ENCODE measurements at regions not wholly inside any gene's neighbourhood (a gene's known extent, or its start where the extent isn't known, plus 50 kb on each side); places are given as distances from the start of the nearest gene placed in this dataset.

DNA sequence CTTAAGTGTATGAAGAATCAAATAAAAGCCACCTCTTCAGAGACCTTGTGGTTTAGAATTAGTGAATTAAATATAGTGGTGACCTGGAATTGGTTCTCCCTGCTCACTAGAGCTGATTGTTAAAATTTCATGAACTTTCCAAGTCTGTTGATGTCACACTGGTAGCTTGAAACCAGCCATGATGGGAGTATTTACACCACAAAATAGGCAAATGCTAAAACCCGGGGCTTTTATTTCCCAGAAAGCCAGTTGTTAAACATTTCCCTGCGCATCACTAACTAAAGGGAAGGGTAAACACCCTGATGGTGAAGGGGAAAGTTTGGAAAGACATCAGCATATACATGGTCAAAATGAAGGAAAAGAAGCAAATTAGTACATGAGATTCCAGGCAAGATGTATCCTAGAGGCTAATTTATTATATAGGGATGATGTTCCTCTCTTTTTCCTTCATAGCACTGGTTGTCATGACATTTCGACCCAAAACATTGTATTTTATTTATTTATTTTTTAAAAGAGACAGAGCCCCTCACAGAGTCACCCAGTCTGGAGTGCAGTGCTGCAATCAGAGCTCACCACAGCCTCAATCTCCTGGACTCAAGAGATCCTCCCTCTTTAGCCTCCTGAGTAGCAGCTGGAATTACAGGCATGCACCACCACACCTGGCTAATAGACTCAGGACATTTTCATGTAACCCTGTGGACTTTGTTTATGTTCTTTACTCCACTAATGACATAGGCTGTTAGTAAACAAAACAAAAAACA lies 123.2 kb downstream of the RIN2 start:
- Histone ChIP-seq H3K27me3 (ENCODE audit: control insufficient read depth, insufficient read depth, low read length) (no peaks in the 10 kb centered on the region), H3K4me1 (ENCODE audit: control insufficient read depth, insufficient read depth, low read length) (peaks cover 8% of the 10 kb centered on the region), H3K27ac (ENCODE audit: low read depth, low read length) (no peak overlapping the region), H3K36me3 (ENCODE audit: control insufficient read depth, insufficient read depth, low read length) (no peaks in the 10 kb centered on the region), H3K9ac (ENCODE audit: low read length) (no peak overlapping the region), H3K4me3 (ENCODE audit: low read length) (no peak overlapping the region)

DNA sequence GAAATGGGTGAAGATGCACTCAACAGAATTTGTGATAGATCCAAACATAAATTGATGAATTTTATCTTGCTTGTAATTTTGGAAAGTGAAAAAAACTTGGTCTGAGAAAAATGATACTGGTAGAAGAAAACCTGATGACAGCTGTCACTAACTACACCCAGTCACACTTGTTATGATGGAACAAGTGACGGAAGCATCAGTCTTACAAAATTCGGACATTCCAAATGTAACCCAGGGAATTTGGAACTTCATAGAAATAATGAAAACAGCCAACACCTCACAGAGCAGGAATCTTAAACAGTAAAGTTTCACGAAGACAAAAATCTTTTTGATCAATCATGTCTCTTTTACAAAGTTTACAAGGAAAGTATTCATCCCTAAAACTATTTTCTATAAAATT lies 123.9 kb downstream of the RIN2 start:
- no peak overlapping the region for H3K4me3 ChIP-seq (ENCODE audit: low read length)
- H3K4me1 ChIP-seq (ENCODE audit: control insufficient read depth, insufficient read depth, low read length): peaks cover 16% of the 10 kb centered on the region
- no peak overlapping the region for H3K9ac ChIP-seq (ENCODE audit: low read length)
- H3K27me3 ChIP-seq (ENCODE audit: control insufficient read depth, insufficient read depth, low read length): no peaks in the 10 kb centered on the region
- no peak overlapping the region for H3K27ac ChIP-seq (ENCODE audit: low read depth, low read length)
- no peaks in the 10 kb centered on the region for H3K36me3 ChIP-seq (ENCODE audit: control insufficient read depth, insufficient read depth, low read length)

DNA sequence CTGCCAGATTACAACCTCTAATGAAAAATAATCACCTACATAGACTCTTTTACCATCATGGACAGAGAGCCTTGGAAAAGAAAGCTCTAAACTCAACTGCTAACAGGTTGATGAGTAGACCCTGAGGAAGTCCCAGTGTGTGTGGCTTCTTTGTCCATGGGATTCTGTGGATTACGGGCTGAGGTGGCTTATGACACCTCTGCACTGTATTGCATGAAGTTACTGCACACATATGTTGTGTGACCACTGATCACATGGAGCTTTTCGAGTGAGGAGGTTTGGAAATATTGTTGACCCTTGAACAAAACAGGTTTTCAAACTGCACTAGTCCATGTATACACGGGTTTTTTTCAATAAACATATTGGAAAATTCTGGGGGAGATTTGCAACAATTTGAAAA lies 124.4 kb downstream of the RIN2 start:
- Histone ChIP-seq H3K36me3 (ENCODE audit: control insufficient read depth, insufficient read depth, low read length) (no peaks in the 10 kb centered on the region), H3K4me3 (ENCODE audit: low read length) (no peak overlapping the region), H3K9ac (ENCODE audit: low read length) (no peak overlapping the region), H3K27me3 (ENCODE audit: control insufficient read depth, insufficient read depth, low read length) (no peaks in the 10 kb centered on the region), H3K27ac (ENCODE audit: low read depth, low read length) (no peak overlapping the region), H3K4me1 (ENCODE audit: control insufficient read depth, insufficient read depth, low read length) (peaks cover 20% of the 10 kb centered on the region)

DNA sequence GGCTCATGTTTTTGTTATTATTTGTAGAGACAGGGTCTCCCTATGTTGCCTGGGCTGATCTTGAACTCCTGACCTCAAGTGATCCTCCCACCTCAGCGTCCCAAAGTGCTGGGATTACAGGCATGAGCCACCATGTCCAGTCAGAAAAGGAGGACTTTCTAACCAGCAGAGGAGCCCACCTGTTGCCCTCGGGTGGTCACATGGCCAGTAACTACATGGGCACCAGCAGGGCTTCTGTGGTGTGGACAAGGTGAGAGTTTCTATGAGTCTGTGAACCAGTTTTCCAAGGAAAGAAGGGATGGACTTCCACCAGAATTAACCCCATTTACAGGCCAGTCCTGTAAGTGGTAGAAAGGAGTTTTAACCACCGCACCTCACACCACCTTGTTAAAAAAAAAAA lies 125.4 kb downstream of the RIN2 start:
- Histone ChIP-seq H3K4me1 (ENCODE audit: control insufficient read depth, insufficient read depth, low read length) (peaks cover 31% of the 10 kb centered on the region), H3K4me3 (ENCODE audit: low read length) (no peak overlapping the region), H3K27ac (ENCODE audit: low read depth, low read length) (no peak overlapping the region)

DNA sequence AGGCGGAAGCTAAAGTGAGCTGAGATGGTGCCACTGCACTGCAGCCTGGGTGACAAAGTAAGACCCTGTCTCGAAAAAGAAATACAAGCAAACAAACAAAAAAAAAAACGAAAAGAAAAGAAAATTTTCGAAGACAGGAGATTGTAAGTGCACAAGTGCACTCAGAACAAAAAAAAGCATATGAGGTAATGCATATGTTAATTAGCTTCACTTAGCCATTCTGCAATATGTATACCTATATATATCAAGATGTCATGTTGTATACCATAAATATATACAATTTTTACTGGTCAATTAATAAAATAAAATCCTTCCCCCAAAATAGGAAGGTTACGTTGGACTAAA lies 127.5 kb downstream of the RIN2 start:
- Histone ChIP-seq H3K27me3 (ENCODE audit: control insufficient read depth, insufficient read depth, low read length) (no peaks in the 10 kb centered on the region), H3K27ac (ENCODE audit: low read depth, low read length) (peak overlapping the region; percentile 69), H3K4me3 (ENCODE audit: low read length) (peak overlapping the region; percentile 61), H3K4me1 (ENCODE audit: control insufficient read depth, insufficient read depth, low read length) (peaks cover 50% of the 10 kb centered on the region), H3K36me3 (ENCODE audit: control insufficient read depth, insufficient read depth, low read length) (no peaks in the 10 kb centered on the region), H3K9ac (ENCODE audit: low read length) (no peak overlapping the region)

More for the DNA sequence above, 125.4 kb downstream of the RIN2 start:
- no peaks in the 10 kb centered on the region for H3K36me3 ChIP-seq (ENCODE audit: control insufficient read depth, insufficient read depth, low read length)
- H3K9ac ChIP-seq (ENCODE audit: low read length): no peak overlapping the region
- no peaks in the 10 kb centered on the region for H3K27me3 ChIP-seq (ENCODE audit: control insufficient read depth, insufficient read depth, low read length)

DNA sequence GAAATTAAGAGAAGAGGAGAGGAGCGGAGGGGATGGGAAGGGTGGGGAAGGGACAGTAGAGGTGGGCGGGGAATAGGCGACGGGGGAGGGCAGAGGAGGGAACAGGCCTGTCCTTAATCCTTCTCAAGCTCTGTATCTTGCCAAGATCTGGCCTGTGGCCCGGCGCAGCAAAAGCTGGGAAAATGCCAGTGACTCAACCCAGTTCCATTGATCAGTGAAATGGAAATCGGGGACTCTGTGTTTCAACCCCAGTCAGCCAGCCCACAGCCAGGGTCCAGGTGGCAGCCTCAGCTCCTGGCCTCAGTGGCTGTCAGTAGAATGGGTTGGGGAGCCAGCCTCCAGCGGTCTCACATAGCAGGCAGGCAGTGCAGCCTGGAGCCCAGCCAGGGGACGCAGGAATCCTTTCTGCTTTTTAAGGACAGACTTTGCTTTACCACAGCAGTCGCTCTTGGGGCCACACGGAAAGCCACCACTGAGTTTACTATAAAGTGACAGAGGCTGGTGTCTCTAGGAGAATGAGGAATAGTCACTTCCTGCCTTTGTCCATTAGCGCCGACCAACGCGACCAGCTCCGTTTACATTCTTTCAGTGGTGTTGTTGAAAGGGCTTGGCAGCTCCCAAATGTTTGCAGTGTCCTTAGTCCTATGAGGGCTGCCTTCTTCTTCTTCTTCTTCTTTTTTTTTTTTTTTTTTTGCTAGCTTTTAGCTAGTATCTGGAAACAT lies 128.0 kb downstream of the RIN2 start:
- Histone ChIP-seq H3K4me1 (ENCODE audit: control insufficient read depth, insufficient read depth, low read length) (peaks cover 50% of the 10 kb centered on the region), H3K27me3 (ENCODE audit: control insufficient read depth, insufficient read depth, low read length) (no peaks in the 10 kb centered on the region), H3K4me3 (ENCODE audit: low read length) (peak overlapping the region; percentile 61), H3K27ac (ENCODE audit: low read depth, low read length) (peak overlapping the region; percentile 69), H3K36me3 (ENCODE audit: control insufficient read depth, insufficient read depth, low read length) (no peaks in the 10 kb centered on the region), H3K9ac (ENCODE audit: low read length) (peak overlapping the region; percentile 49)

DNA sequence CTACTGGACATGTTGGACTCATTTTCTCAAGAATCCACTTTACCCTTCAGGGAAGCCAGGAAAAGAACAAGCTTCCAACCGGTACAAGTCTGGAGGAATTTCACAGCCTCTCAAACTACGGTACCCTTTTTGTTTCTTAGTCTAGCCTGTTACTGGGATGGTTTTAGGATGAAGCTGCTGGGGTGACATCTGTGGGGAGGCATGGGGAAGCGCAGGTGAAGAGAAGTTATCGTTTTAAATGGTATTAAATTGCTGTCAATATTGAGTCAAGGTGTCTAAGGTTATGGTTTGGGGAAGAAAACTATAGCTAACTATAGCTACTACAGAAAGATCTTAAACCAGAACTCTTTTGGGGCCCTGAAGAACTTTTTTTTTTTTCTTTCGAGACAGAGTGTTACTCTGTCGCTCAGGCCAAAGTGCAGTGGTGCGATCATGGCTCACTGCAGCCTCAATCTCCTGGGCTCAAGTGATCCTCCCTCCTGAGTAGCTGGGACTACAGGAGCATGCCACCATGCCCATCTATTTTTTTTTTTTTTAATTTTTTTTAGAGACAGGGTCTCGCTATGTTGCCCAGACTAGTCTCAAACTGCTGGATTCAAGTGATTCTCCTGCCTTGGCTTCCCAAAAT lies 128.7 kb downstream of the RIN2 start:
- H3K27ac ChIP-seq (ENCODE audit: low read depth, low read length): peak overlapping the region; percentile 87
- no peaks in the 10 kb centered on the region for H3K36me3 ChIP-seq (ENCODE audit: control insufficient read depth, insufficient read depth, low read length)
- H3K27me3 ChIP-seq (ENCODE audit: control insufficient read depth, insufficient read depth, low read length): no peaks in the 10 kb centered on the region
- peaks cover 50% of the 10 kb centered on the region for H3K4me1 ChIP-seq (ENCODE audit: control insufficient read depth, insufficient read depth, low read length)
- peak overlapping the region; percentile 61 for H3K4me3 ChIP-seq (ENCODE audit: low read length)
- H3K9ac ChIP-seq (ENCODE audit: low read length): no peak overlapping the region

DNA sequence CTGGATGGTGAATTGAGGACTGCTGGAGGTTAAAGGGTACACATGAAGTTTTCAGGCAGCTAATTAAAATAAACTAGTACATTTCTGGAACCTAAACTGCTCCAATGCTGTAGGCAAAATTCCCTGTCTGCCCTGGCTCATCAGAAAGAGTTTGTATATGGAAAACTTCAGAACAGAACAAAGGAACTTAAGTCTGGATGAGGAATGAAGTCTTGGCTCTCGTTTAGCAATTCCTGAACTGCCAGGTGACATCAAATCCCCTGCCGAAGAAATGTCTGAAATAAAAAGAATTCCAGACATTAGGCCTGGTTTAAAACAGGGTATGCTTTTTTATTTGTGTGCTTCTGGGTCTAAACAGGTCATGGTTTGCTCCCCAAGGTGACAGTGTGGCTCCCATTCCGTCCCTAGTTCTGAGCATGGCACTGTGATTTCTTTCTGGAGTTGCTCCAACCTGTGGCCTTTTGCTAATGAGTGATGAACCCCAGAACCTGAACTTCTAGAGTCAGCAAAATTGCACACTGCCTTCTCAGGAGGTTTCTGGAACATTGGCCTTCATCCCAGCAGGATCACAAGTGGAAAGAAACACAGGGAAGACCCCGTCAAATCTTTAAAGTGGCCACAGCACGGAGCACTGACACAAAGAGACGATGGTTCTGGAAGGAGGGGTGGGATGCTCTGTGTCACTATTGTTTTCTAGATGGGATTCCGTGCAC lies 129.4 kb upstream of the NAA20 start:
- peaks cover 50% of the 10 kb centered on the region for H3K4me1 ChIP-seq (ENCODE audit: control insufficient read depth, insufficient read depth, low read length)
- H3K27ac ChIP-seq (ENCODE audit: low read depth, low read length): peak overlapping the region; percentile 87
- peaks cover 1% of the 10 kb centered on the region for H3K36me3 ChIP-seq (ENCODE audit: control insufficient read depth, insufficient read depth, low read length)
- H3K4me3 ChIP-seq (ENCODE audit: low read length): peak overlapping the region; percentile 61
- no peaks in the 10 kb centered on the region for H3K27me3 ChIP-seq (ENCODE audit: control insufficient read depth, insufficient read depth, low read length)
- no peak overlapping the region for H3K9ac ChIP-seq (ENCODE audit: low read length)

DNA sequence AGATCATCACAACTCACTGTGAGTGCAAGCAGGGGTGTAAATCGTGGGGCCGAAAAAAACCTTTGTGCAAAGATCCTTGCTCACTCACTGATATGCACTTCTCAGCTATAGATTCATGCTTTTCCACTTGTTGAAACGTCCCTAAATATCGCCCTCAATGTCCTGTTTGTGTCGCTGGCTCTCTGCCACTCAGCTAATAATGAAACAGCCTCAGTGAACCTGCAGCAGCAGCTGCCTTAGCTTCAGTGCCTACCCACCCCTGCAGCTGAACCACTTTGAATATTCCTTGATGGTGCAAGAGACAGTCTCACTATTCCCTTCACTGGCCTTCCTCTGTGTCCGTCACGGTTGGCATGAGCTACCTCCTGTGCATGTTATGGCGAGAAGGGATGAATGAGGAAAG lies 128.9 kb upstream of the NAA20 start:
- Histone ChIP-seq H3K9ac (ENCODE audit: low read length) (peak overlapping the region; percentile 68), H3K27me3 (ENCODE audit: control insufficient read depth, insufficient read depth, low read length) (no peaks in the 10 kb centered on the region), H3K36me3 (ENCODE audit: control insufficient read depth, insufficient read depth, low read length) (peaks cover 7% of the 10 kb centered on the region), H3K4me1 (ENCODE audit: control insufficient read depth, insufficient read depth, low read length) (peaks cover 50% of the 10 kb centered on the region), H3K27ac (ENCODE audit: low read depth, low read length) (peak overlapping the region; percentile 87), H3K4me3 (ENCODE audit: low read length) (peak overlapping the region; percentile 59)

DNA sequence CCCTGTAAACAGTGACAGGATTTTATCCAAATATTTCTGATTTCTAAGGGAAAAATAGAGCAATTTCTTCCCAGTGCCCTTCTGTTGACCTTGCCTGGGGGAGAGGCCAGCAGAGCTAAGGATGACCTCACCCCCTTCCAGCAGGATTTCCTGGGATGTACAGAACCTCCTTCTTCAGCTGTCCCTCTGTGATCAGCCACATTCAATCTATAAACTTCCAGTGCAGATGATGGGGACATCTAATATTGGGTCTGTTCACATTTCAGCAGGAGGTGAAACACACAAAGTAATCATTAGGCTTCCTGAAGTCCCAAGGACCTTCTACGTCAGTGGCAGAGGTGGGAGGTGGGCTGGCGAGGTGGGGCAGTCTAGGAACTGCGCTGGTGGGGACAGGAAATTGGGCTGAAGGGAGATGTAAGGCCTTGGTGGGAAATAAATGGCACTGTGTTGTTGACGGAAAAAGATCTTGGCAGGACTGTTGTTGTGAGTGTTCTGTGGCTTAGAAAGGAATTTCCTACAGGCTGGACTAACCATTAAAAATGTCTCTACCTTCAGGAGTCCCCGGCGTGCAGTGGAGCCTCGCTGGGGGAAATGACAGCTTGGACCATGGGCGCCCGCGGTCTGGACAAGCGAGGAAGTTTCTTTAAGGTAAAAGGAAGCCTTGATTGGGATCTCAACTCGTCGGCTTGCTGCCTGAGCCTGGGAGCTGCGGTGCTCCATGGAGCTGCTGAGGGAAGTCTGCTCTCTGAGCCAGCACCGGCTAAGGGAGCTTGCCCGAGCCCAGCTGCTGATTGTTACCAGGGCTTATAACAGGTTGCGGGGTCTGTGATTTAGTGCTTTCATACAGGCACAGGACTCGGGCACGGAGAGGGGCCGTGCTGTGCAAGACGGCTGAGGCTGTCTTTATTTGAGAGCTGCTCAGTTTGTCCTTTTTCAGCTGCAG lies 127.9 kb upstream of the NAA20 start:
- peak overlapping the region; percentile 87 for H3K27ac ChIP-seq (ENCODE audit: low read depth, low read length)

DNA sequence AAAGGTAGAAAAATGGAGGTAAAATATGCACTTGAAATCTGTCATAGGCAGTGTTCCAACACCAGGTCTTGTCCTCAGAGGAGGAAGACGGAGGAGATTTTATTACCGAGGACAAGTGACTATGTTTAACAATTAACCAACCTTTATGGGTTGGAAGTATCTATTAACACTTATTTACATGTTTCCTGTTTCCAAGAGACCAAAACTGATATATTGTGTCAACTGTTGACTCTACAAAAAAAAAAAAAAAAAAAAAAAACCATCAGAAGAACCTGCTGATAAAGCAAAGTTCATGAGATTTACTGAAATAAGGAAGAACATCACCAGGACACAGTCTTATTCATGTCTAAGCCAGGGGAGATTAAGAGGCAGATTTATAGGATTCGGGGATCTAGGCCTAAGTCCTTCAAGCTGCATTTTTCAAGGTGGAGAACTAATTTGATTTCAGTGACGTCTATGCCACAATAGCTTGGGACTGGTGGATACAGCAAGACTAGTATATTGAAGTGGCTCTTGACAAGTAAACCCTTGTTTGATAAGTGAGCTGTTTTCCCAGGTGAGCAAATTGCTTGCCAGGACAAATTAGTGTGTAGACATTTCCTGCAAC lies 126.6 kb upstream of the NAA20 start:
- Histone ChIP-seq H3K4me1 (ENCODE audit: control insufficient read depth, insufficient read depth, low read length) (peaks cover 49% of the 10 kb centered on the region), H3K9ac (ENCODE audit: low read length) (no peak overlapping the region), H3K27me3 (ENCODE audit: control insufficient read depth, insufficient read depth, low read length) (no peaks in the 10 kb centered on the region), H3K4me3 (ENCODE audit: low read length) (no peak overlapping the region), H3K27ac (ENCODE audit: low read depth, low read length) (peak overlapping the region; percentile 87), H3K36me3 (ENCODE audit: control insufficient read depth, insufficient read depth, low read length) (peaks cover 10% of the 10 kb centered on the region)

More for the DNA sequence above, 127.9 kb upstream of the NAA20 start:
- peak overlapping the region; percentile 65 for H3K4me3 ChIP-seq (ENCODE audit: low read length)
- peaks cover 50% of the 10 kb centered on the region for H3K4me1 ChIP-seq (ENCODE audit: control insufficient read depth, insufficient read depth, low read length)
- peaks cover 10% of the 10 kb centered on the region for H3K36me3 ChIP-seq (ENCODE audit: control insufficient read depth, insufficient read depth, low read length)
- H3K27me3 ChIP-seq (ENCODE audit: control insufficient read depth, insufficient read depth, low read length): no peaks in the 10 kb centered on the region
- peak overlapping the region; percentile 75 for H3K9ac ChIP-seq (ENCODE audit: low read length)
